SK-N-SH (cell line): ENCODE measurements at regions not wholly inside any gene's neighbourhood (a gene's known extent, or its start where the extent isn't known, plus 50 kb on each side); places are given as distances from the start of the nearest gene placed in this dataset.

Experiments used
- CTCF ChIA-PET: fragments of 300-600, 350-600 bp; formaldehyde crosslinking; extraction: SDS; loops from one replicate; lab custom pipeline; 2021; lab: Yijun Ruan, JAX
- POLR2A ChIA-PET: fragments of 350-600 bp; sonication (Branson Sonifier 250); formaldehyde crosslinking; extraction: SDS; loops from one replicate; lab custom pipeline; 2020; ENCODE audit warnings: antibody characterized with exemption, inconsistent platforms; lab: Yijun Ruan, JAX
- DNase-seq: peaks from one replicate; pipeline ENCODE4 v3.0.0; 2012
- H2AFZ ChIP-seq: fragments of 200-600 bp; sonication (generic); 2 replicates; pipeline ENCODE4 v1.8.1; 2016; ENCODE audit warnings: antibody characterized with exemption, mild to moderate bottlenecking, low read depth
- H3F3A ChIP-seq: fragments of 200-600 bp; sonication (generic); replicated peaks from 2 replicates; pipeline ENCODE3; 2016; ENCODE audit warnings: antibody characterized with exemption, mild to moderate bottlenecking; ENCODE audit not compliant: insufficient read depth
- H3K27ac ChIP-seq, 2 experiments: fragments of 200-500 bp in 1 of 2; fragments of 200-600 bp in 1 of 2; sonication (Bioruptor generic) in 1 of 2; sonication (generic), shearing (Covaris generic) in 1 of 2; 2 replicates each; pipeline versions ENCODE4 v1.5.1 to v1.6.1; 2014 to 2016; ENCODE audit warnings: low read depth in 2 of 2, inconsistent platforms in 1 of 2, low read length in 1 of 2, mild to moderate bottlenecking in 1 of 2, mixed read lengths in 1 of 2
- H3K27me3 ChIP-seq: fragments of 200-600 bp; sonication (generic), shearing (Covaris generic); 2 replicates; pipeline ENCODE4 v1.6.1; 2016; ENCODE audit warnings: mixed run types; ENCODE audit not compliant: insufficient read depth
- H3K36me3 ChIP-seq, 2 experiments: fragments of 200-500 bp in 1 of 2; fragments of 200-600 bp in 1 of 2; sonication (Bioruptor generic) in 1 of 2; sonication (generic) in 1 of 2; replicated peaks in 1 of 2; 2 replicates each; pipeline versions ENCODE3 to v1.5.1; 2014 to 2016; ENCODE audit warnings: low read length in 1 of 2, mild to moderate bottlenecking in 1 of 2; ENCODE audit not compliant: insufficient read depth in 2 of 2, control insufficient read depth in 1 of 2
- H3K4me1 ChIP-seq, 2 experiments: fragments of 200-500 bp in 1 of 2; fragments of 200-600 bp in 1 of 2; sonication (Bioruptor generic) in 1 of 2; sonication (generic), shearing (Covaris generic) in 1 of 2; 2 replicates each; pipeline versions ENCODE4 v1.5.1 to v1.6.1; 2014 to 2016; ENCODE audit warnings: low read depth in 1 of 2, low read length in 1 of 2, mixed run types in 1 of 2; ENCODE audit not compliant: insufficient read depth in 2 of 2, control insufficient read depth in 1 of 2
- H3K4me2 ChIP-seq: fragments of 200-600 bp; sonication (generic), shearing (Covaris generic); 2 replicates; pipeline ENCODE4 v1.6.1; 2017; ENCODE audit warnings: mixed run types
- H3K4me3 ChIP-seq, 2 experiments: fragments of 200-500 bp in 1 of 2; fragments of 200-600 bp in 1 of 2; sonication (Bioruptor generic) in 1 of 2; sonication (generic), shearing (Covaris generic) in 1 of 2; 2 replicates each; pipeline versions ENCODE4 v1.5.1 to v1.8.1; 2014 to 2016; ENCODE audit warnings: low read depth in 2 of 2, inconsistent platforms in 1 of 2, low read length in 1 of 2, mild to moderate bottlenecking in 1 of 2, mixed read lengths in 1 of 2, moderate library complexity in 1 of 2
- H3K79me2 ChIP-seq: fragments of 200-600 bp; sonication (generic); 2 replicates; pipeline ENCODE4 v1.8.1; 2017; ENCODE audit warnings: mild to moderate bottlenecking; ENCODE audit not compliant: insufficient read depth
- H3K9ac ChIP-seq: fragments of 200-600 bp; sonication (generic); 2 replicates; pipeline ENCODE4 v1.6.1; 2017; ENCODE audit warnings: mixed run types
- H3K9me2 ChIP-seq: fragments of 200-600 bp; sonication (generic); 2 replicates; pipeline ENCODE4 v1.6.1; 2017; ENCODE audit warnings: mixed run types
- H3K9me3 ChIP-seq: fragments of 200-600 bp; sonication (generic); 2 replicates; pipeline ENCODE4 v1.6.1; 2017; ENCODE audit warnings: mixed run types, mild to moderate bottlenecking, moderate library complexity
- H4K20me1 ChIP-seq: fragments of 200-600 bp; sonication (generic); 2 replicates; pipeline ENCODE4 v1.6.1; 2017; ENCODE audit warnings: mild to moderate bottlenecking, mixed run types; ENCODE audit not compliant: insufficient read depth
- CHD2 ChIP-seq: fragments of 150-350 bp; IDR thresholded peaks from 2 replicates; pipeline ENCODE4 v1.6.1; 2018; ENCODE audit warnings: low read length; ENCODE audit not compliant: partially characterized antibody
- CTCF ChIP-seq: fragments of 200-600 bp; sonication (generic); IDR thresholded peaks from 2 replicates; pipeline ENCODE4 v1.6.1; 2017; ENCODE audit warnings: antibody characterized with exemption, mild to moderate bottlenecking, moderate library complexity
- FOXJ3 ChIP-seq: sonication (generic); formaldehyde crosslinking; IDR thresholded peaks from 2 replicates; pipeline ENCODE4 v1.5.1; 2020; ENCODE audit warnings: mild to moderate bottlenecking, missing genetic modification reagents
- IRF3 ChIP-seq: fragments of 150-350 bp; IDR thresholded peaks from 2 replicates; pipeline ENCODE4 v1.6.1; 2016; ENCODE audit warnings: mild to moderate bottlenecking, low read depth, low read length
- MAX ChIP-seq: IDR thresholded peaks from 2 replicates; pipeline ENCODE4 v1.4.0; 2012; ENCODE audit warnings: low read depth
- MEF2A ChIP-seq: IDR thresholded peaks from 2 replicates; pipeline ENCODE4 v1.4.0; 2012; ENCODE audit warnings: low read depth, borderline replicate concordance
- NFIC ChIP-seq: IDR thresholded peaks from 2 replicates; pipeline ENCODE4 v1.4.0; 2012; ENCODE audit warnings: borderline replicate concordance
- POLR2AphosphoS5 ChIP-seq: IDR thresholded peaks from 2 replicates; pipeline ENCODE4 v1.6.1; 2012; ENCODE audit warnings: low read depth, low read length
- RAD21 ChIP-seq: IDR thresholded peaks from 2 replicates; pipeline ENCODE4 v1.6.1; 2012; ENCODE audit warnings: mild to moderate bottlenecking, low read length
- RCOR1 ChIP-seq: fragments of 150-350 bp; IDR thresholded peaks from 2 replicates; pipeline ENCODE4 v1.6.1; 2017; ENCODE audit warnings: antibody characterized with exemption, low read length
- REST ChIP-seq: IDR thresholded peaks from 2 replicates; pipeline ENCODE4 v1.6.1; 2012; ENCODE audit warnings: mild to moderate bottlenecking, low read depth, low read length, moderate library complexity
- RXRA ChIP-seq: IDR thresholded peaks from 2 replicates; pipeline ENCODE4 v1.4.0; 2012; ENCODE audit warnings: low read depth, mild to moderate bottlenecking, borderline replicate concordance
- TAF1 ChIP-seq: IDR thresholded peaks from 2 replicates; pipeline ENCODE4 v1.6.1; 2012; ENCODE audit warnings: low read depth, mild to moderate bottlenecking, low read length, moderate library complexity, borderline replicate concordance
- TEAD4 ChIP-seq: IDR thresholded peaks from 2 replicates; pipeline ENCODE4 v1.4.0; 2012; ENCODE audit warnings: mild to moderate bottlenecking, borderline replicate concordance; ENCODE audit not compliant: insufficient read depth
- USF2 ChIP-seq: fragments of 150-350 bp; IDR thresholded peaks from 2 replicates; pipeline ENCODE4 v1.6.1; 2017; ENCODE audit warnings: antibody characterized with exemption, low read length, low read depth, borderline replicate concordance
- YY1 ChIP-seq: IDR thresholded peaks from 2 replicates; pipeline ENCODE4 v1.4.0; 2012; ENCODE audit warnings: low read depth, mild to moderate bottlenecking
- WGBS: methylation state at CpG from one replicate; pipeline ENCODE4 v1.1.6; 2017; ENCODE audit warnings: low lambda C conversion rate; 5-methylcytosine and 5-hydroxymethylcytosine counted together

GRCh38 chr6:145383428-145383827, 351.9 kb downstream of the EPM2A start:
- no peaks in the 10 kb centered on the region for H4K20me1 ChIP-seq
- no peak overlapping the region for H3K4me2 ChIP-seq
- H2AFZ ChIP-seq = no peak overlapping the region
- H3K9ac ChIP-seq = no peak overlapping the region
- H3K4me1 ChIP-seq = no peaks in the 10 kb centered on the region
- ChIA-PET POLR2A (no interaction called here), CTCF (no interaction called here)
- no peaks in the 10 kb centered on the region for H3K79me2 ChIP-seq
- no peak overlapping the region for H3K4me3 ChIP-seq
- H3K9me3 ChIP-seq = no peaks in the 10 kb centered on the region
- H3K27me3 ChIP-seq = no peaks in the 10 kb centered on the region
- DNase-seq = no peak
- 22% methylated on average over 3 of the region's 3 CpGs for WGBS
- H3F3A ChIP-seq = no peaks in the 10 kb centered on the region
- H3K27ac ChIP-seq = no peak overlapping the region
- H3K36me3 ChIP-seq = no peaks in the 10 kb centered on the region
- no peak for TF ChIP-seq USF2
- no peak for TF ChIP-seq RAD21
- TF ChIP-seq CTCF = no peak
- TF ChIP-seq MEF2A = no peak
- H3K9me2 ChIP-seq = no peaks in the 10 kb centered on the region

- no peak overlapping the region for H3K4me2 ChIP-seq
- CTCF ChIA-PET = interaction anchor here (1.0 kb wide), 1 partner anchor 9 kb away, joined by 3 read pairs; no protein-coding TSS in a partner anchor
- no peaks in the 10 kb centered on the region for H4K20me1 ChIP-seq
- H3K9me3 ChIP-seq = no peaks in the 10 kb centered on the region
- no peak overlapping the region for H3K27ac ChIP-seq
- no peaks in the 10 kb centered on the region for H3F3A ChIP-seq
- H3K4me1 ChIP-seq = no peaks in the 10 kb centered on the region
- no peak overlapping the region for H3K4me3 ChIP-seq
- DNase-seq = no peak
- POLR2A ChIA-PET = no interaction called here
- no peaks in the 10 kb centered on the region for H3K36me3 ChIP-seq
- no peak overlapping the region for H2AFZ ChIP-seq
- H3K9ac ChIP-seq = no peak overlapping the region
- H3K27me3 ChIP-seq = no peaks in the 10 kb centered on the region
- H3K9me2 ChIP-seq = no peaks in the 10 kb centered on the region
- no peaks in the 10 kb centered on the region for H3K79me2 ChIP-seq
- TF ChIP-seq CTCF = no peak
- TF ChIP-seq POLR2AphosphoS5 = no peak
- TF ChIP-seq IRF3 = no peak
- no peak for TF ChIP-seq USF2
- no peak for TF ChIP-seq CHD2
- no peak for TF ChIP-seq RCOR1
- no peak for TF ChIP-seq MAX
- TF ChIP-seq RXRA = no peak
- TF ChIP-seq TEAD4 = no peak
- TF ChIP-seq REST = no peak
- no peak for TF ChIP-seq NFIC
- no peak for TF ChIP-seq YY1
- TF ChIP-seq MEF2A = no peak
- no peak for TF ChIP-seq TAF1
- TF ChIP-seq FOXJ3 (CRISPR knock-in tag) = no peak
These were observed 350.8 kb downstream of the EPM2A start for GRCh38 chr6:145384503-145384902.
